ENCODE measurements at regions not wholly inside any gene's neighbourhood (a gene's known extent, or its start where the extent isn't known, plus 50 kb on each side); places are given as distances from the start of the nearest gene placed in this dataset.

DNA sequence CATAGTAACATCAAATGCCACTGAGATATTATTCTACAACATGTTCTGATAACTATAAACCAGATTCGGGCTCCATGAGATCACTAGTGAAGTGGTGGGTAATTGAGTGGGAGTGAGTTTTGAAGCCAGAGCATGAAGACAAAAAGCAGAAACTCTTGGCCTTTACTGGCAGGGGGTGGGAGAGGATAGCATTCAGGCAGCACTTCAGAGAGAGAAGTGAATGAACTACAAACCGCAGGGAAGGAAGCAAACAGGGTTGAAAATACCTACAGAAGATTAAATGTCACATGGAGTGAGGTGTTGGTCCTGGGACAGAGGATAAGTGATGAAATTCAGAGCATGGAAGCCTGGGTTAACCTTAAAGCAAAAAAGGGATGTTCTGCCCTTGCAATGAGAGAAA is 250.0 kb downstream of the EPM2A start:
- WGBS, 2 donors: 65 to 71% methylated on average over 2 of the region's 2 CpGs
- Histone ChIP-seq H3K36me3 (ENCODE audit: low read depth, missing control alignments) (no peaks in the 10 kb centered on the region), H3K9me3 (no peaks in the 10 kb centered on the region), H3K27ac (no peak overlapping the region), H3K4me3 (no peak overlapping the region), H3K27me3 (no peaks in the 10 kb centered on the region), H3K4me1 (no peaks in the 10 kb centered on the region)
- intact Hi-C loops (cut with DNase I; ENCODE audit: low total_unique reads): no loop called here
- no peak for TF ChIP-seq POLR2A (IDR thresholded peaks at IDR 0.05)
- TF ChIP-seq, protein P1, sequence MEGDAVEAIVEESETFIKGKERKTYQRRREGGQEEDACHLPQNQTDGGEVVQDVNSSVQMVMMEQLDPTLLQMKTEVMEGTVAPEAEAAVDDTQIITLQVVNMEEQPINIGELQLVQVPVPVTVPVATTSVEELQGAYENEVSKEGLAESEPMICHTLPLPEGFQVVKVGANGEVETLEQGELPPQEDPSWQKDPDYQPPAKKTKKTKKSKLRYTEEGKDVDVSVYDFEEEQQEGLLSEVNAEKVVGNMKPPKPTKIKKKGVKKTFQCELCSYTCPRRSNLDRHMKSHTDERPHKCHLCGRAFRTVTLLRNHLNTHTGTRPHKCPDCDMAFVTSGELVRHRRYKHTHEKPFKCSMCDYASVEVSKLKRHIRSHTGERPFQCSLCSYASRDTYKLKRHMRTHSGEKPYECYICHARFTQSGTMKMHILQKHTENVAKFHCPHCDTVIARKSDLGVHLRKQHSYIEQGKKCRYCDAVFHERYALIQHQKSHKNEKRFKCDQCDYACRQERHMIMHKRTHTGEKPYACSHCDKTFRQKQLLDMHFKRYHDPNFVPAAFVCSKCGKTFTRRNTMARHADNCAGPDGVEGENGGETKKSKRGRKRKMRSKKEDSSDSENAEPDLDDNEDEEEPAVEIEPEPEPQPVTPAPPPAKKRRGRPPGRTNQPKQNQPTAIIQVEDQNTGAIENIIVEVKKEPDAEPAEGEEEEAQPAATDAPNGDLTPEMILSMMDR (IDR thresholded peaks at IDR 0.05): no peak
- DNase-seq: no peak

DNA sequence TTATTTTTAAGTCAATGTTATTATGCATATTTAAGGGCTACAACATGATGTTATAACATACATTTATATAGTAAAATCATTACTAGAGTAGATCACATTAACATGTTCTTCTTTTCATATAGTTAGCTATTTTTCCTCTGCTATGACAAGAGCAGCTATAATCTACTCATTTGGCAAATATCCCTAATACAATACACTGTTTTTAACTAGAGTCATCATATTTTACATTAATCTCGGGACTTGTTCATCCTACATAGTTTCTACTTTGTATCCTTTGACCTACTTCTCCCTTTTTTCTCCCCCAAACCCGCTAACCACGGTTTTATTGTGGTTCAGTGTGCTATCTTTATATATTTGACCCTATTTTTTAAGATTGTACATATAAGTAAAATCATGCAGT is 249.0 kb downstream of the EPM2A start:
- 49 to 56% methylated on average over 3 of the region's 3 CpGs for WGBS, 2 donors
- Histone ChIP-seq H3K4me1 (no peaks in the 10 kb centered on the region), H3K27ac (no peak overlapping the region), H3K36me3 (ENCODE audit: low read depth, missing control alignments) (no peaks in the 10 kb centered on the region), H3K4me3 (no peak overlapping the region), H3K9me3 (no peaks in the 10 kb centered on the region), H3K27me3 (no peaks in the 10 kb centered on the region)
- DNase-seq: no peak
- intact Hi-C loops (cut with DNase I; ENCODE audit: low total_unique reads): no loop called here
- no peak for TF ChIP-seq POLR2A (IDR thresholded peaks at IDR 0.05)
- TF ChIP-seq, protein P1 (IDR thresholded peaks at IDR 0.05): no peak

DNA sequence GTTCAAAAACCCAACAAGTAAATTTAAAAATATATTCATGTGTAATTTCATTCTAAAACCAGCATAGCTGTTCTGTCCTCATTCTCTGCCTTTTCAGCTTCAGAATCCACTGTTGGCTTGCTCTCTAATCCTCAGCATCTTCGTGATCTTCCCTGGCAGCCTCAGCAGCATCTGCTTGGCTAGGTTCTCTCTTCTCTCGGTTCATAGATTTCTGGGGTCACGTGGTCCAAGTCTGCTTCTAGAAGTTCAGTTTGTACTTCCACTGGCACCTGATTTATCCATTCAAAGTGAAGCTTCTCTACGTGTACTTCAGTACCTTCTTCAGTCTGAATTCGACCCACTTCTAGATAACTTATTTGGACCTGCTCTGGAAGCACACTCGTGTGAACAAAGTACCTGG is 245.7 kb downstream of the EPM2A start:
- Histone ChIP-seq H3K27ac (no peak overlapping the region), H3K4me3 (no peak overlapping the region), H3K9me3 (no peaks in the 10 kb centered on the region), H3K4me1 (no peaks in the 10 kb centered on the region), H3K27me3 (no peaks in the 10 kb centered on the region), H3K36me3 (ENCODE audit: low read depth, missing control alignments) (no peaks in the 10 kb centered on the region)
- intact Hi-C loops (cut with DNase I; ENCODE audit: low total_unique reads): no loop called here
- no peak for DNase-seq
- 82 to 86% methylated on average over 6 of the region's 6 CpGs for WGBS, 2 donors
- TF ChIP-seq, protein P1 (IDR thresholded peaks at IDR 0.05): no peak
- no peak for TF ChIP-seq POLR2A (IDR thresholded peaks at IDR 0.05)

DNA sequence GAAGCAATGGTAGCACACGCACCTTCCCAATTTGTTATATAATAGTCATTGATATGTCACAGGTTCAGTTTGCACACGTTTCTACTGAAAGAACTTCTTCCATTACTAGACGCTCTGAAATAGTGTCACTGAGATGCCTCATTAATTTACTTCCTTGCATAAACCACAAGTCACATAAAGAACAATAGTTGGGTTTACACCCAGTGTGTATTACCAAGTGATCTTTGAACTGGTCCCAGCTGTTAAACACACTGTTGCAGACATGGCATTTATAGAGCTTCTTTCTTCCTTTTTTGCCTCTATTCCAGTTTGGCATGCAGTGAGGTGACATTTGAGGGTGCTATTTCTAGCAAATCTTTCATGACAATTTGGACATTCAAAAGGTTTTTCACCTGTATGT is 245.3 kb downstream of the EPM2A start:
- no peaks in the 10 kb centered on the region for H3K4me1 ChIP-seq
- DNase-seq: no peak
- no peak overlapping the region for H3K27ac ChIP-seq
- no peaks in the 10 kb centered on the region for H3K36me3 ChIP-seq (ENCODE audit: low read depth, missing control alignments)
- no peaks in the 10 kb centered on the region for H3K9me3 ChIP-seq
- TF ChIP-seq, protein P1 (IDR thresholded peaks at IDR 0.05): no peak
- TF ChIP-seq POLR2A (IDR thresholded peaks at IDR 0.05): no peak
- H3K27me3 ChIP-seq: no peaks in the 10 kb centered on the region
- 86 to 91% methylated on average over 3 of the region's 3 CpGs for WGBS, 2 donors
- intact Hi-C loops (cut with DNase I; ENCODE audit: low total_unique reads): no loop called here
- H3K4me3 ChIP-seq: no peak overlapping the region

DNA sequence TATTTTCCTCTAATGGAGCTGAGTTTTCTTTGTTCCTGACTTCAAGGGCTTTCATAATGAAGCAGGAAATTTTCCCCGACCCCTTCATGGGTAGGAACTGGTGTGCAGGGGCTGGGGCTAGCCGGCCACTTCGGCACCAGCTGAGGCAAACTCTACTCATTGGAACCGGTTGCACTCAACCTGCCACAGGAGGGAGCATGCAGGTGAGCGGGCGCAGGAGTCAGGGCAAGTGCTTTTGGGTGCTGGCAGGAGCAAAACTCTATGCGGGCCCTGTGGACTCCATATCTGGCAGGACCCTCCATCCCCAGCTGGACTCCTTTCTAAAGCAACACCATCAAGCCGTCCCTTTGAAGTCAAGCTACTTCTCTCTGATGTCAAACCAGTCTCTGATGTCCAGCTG is 244.2 kb downstream of the EPM2A start:
- Histone ChIP-seq H3K27me3 (no peaks in the 10 kb centered on the region), H3K4me1 (no peaks in the 10 kb centered on the region), H3K4me3 (no peak overlapping the region), H3K9me3 (no peaks in the 10 kb centered on the region), H3K27ac (no peak overlapping the region), H3K36me3 (ENCODE audit: low read depth, missing control alignments) (no peaks in the 10 kb centered on the region)
- intact Hi-C loops (cut with DNase I; ENCODE audit: low total_unique reads): no loop called here
- DNase-seq: no peak
- no peak for TF ChIP-seq POLR2A (IDR thresholded peaks at IDR 0.05)
- TF ChIP-seq, protein P1 (IDR thresholded peaks at IDR 0.05): no peak
- WGBS, 2 donors: 67 to 73% methylated on average over 8 of the region's 8 CpGs
